ENCODE measurements at regions not wholly inside any gene's neighbourhood (a gene's known extent, or its start where the extent isn't known, plus 50 kb on each side); places are given as distances from the start of the nearest gene placed in this dataset.

DNA sequence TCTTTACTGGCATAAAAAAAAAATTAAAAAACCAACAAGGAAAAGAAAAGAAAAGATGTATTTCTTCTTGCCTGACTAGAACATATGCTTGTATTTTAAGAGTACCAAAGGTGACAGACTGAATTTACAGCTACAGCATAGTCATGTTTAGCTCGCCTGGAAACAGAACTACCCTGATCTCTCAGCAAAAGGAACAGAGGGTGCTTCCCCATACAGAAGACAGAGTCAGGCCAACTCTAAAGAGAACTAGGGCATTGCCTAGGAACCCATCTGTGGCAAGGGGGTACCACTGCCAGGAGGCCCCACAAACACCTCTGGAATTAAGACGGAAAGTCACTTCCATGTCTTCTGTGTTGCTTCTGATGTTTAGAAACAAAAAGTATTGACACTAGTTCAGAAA lies 252.1 kb upstream of the STARD13 start:
- Mint-ChIP-seq H3K27ac (no peak overlapping the region), H3K36me3 (peaks cover 9% of the 10 kb centered on the region), H3K4me1 (peaks cover 15% of the 10 kb centered on the region), H3K9me3 (peaks cover 4% of the 10 kb centered on the region), H3K27me3 (no peaks in the 10 kb centered on the region), H3K4me3 (no peak overlapping the region)
- POLR2A ChIA-PET = interaction anchor here (0.7 kb wide), 1 partner anchor 281 kb away, joined by 3 read pairs; the partner anchor contains the start of gene RFC3
- ATAC-seq (ENCODE audit: low read depth) (no peak), DNase-seq (no peak)

DNA sequence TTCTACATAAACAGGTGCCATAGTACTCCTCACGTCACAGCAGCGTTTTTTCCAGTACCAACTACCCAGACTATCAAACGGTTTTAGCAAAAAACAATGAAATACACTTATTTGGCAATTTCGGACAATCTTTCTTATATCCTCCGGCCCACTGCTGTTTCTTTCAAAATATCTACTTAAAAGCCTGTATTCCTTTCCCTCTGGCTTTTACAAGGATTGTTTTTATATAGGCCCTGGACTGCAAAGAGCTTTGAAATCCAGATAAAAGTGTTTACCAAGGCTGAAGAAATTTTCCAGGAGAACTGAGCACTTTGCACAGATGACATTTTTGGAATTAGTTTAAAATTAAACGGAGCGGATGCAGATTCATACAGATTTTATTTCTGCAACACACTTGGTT lies 255.9 kb upstream of the STARD13 start:
- H3K4me1 Mint-ChIP-seq = peaks cover 23% of the 10 kb centered on the region
- no peak for DNase-seq
- peaks cover 4% of the 10 kb centered on the region for H3K9me3 Mint-ChIP-seq
- peak overlapping the region; percentile 85 for H3K4me3 Mint-ChIP-seq
- no peaks in the 10 kb centered on the region for H3K27me3 Mint-ChIP-seq
- peak overlapping the region; percentile 96 for H3K27ac Mint-ChIP-seq
- no peak for ATAC-seq (ENCODE audit: low read depth)
- H3K36me3 Mint-ChIP-seq = peaks cover 7% of the 10 kb centered on the region
- POLR2A ChIA-PET = interaction anchor here (1.0 kb wide), 1 partner anchor 277 kb away, joined by 3 read pairs; the partner anchor contains the start of gene RFC3

DNA sequence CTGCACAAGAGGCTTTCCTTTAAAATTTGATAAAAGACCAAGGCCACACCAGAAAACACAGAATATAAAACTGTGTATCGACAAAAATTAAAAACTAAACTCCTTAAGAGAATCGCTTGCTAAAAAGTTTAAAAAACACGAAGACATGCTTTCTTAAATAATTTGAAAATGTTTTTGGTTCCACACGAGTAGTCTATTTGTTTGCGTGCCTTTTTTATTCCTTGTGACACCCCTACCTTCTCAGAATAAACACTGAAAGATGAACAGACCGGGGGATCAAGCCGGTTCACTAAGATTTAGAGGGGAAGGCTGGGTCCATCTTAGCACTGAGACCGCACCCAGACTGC lies 256.4 kb upstream of the STARD13 start:
- Mint-ChIP-seq H3K27ac (peak overlapping the region; percentile 96), H3K27me3 (no peaks in the 10 kb centered on the region), H3K36me3 (peaks cover 7% of the 10 kb centered on the region), H3K4me1 (peaks cover 23% of the 10 kb centered on the region), H3K4me3 (peak overlapping the region; percentile 85), H3K9me3 (peaks cover 4% of the 10 kb centered on the region)
- ATAC-seq (ENCODE audit: low read depth) (no peak), DNase-seq (no peak)
- POLR2A ChIA-PET = interaction anchor here (1.0 kb wide), 1 partner anchor 276 kb away, joined by 3 read pairs; the partner anchor contains the start of gene RFC3

DNA sequence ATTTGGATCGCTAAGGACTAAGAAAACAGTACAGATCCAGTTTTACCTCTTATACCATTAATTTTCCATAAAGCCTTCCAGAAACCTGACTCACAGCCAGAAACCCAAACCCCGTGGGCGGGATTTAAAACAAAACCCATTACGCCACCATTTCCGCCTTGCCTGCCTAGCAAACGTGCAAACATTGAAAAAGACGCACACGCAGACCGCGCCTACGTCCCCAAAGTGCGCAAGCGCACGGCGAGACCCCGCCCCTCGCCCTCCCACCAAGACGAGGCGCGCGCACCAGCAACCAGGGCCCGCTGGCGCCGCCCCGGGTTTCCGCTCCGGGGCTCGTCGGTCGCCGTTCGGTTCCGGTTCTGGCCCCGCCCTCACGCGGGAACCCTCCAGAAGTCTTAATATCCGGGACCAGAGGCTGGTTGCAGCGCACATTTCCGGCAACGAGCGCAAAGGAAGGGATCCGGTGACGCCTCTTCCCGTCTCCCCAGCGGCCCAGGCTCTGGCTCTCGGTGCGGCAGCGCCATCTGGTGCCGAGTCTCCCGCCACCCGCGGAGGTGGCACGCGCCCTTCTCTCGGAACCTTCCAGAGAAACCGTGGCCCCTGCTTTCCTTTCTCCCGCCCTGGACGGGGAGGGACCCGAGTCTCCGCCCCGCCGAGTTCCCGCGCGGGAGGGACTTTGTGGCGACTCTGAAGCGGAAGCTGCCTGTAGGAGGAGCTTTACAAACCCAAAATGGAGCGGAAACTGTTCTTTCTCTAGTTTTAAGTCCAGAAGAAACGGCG lies 256.9 kb upstream of the STARD13 start:
- peak overlapping the region; percentile 85 for H3K4me3 Mint-ChIP-seq
- peak; percentile 99 for DNase-seq
- H3K27ac Mint-ChIP-seq = peak overlapping the region; percentile 96
- POLR2A ChIA-PET = interaction anchor here (0.7 to 1.9 kb wide), 8 partner anchors 46 to 1228 kb away, joined by 3 to 7 read pairs (median 4); partner anchors contain the start of genes BRCA2, KL, RFC3 and ZAR1L
- H3K9me3 Mint-ChIP-seq = peaks cover 4% of the 10 kb centered on the region
- peak; percentile 90 for ATAC-seq (ENCODE audit: low read depth)
- no peaks in the 10 kb centered on the region for H3K27me3 Mint-ChIP-seq
- H3K4me1 Mint-ChIP-seq = peaks cover 23% of the 10 kb centered on the region
- peaks cover 7% of the 10 kb centered on the region for H3K36me3 Mint-ChIP-seq

DNA sequence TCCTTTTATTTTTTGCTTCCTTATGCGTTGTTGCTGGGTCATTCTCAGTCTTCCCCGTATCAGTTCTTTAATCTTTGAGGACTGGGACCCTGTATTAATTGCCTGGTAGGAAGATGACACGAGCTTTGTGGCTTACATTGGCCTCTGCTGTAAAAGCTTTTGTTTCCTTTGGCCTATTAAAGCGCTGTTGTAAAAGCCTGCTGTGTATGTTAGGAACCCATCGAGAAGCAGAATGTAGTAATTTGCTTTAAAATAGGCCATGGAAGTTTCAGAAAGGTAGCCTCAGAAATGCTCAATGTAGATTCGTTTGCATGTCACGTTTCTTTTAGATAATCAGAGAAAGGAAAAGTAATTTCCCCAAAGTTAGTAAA lies 257.5 kb upstream of the STARD13 start:
- POLR2A ChIA-PET = interaction anchor here (0.6 to 1.9 kb wide), 10 partner anchors 12 to 1228 kb away, joined by 3 to 7 read pairs (median 3); partner anchors contain the start of genes BRCA2, KL, RFC3 and ZAR1L
- peak; percentile 4 for ATAC-seq (ENCODE audit: low read depth)
- H3K4me3 Mint-ChIP-seq = peak overlapping the region; percentile 85
- H3K9me3 Mint-ChIP-seq = peaks cover 4% of the 10 kb centered on the region
- H3K4me1 Mint-ChIP-seq = peaks cover 20% of the 10 kb centered on the region
- H3K27me3 Mint-ChIP-seq = no peaks in the 10 kb centered on the region
- H3K27ac Mint-ChIP-seq = peak overlapping the region; percentile 96
- H3K36me3 Mint-ChIP-seq = peaks cover 7% of the 10 kb centered on the region
- DNase-seq = no peak

DNA sequence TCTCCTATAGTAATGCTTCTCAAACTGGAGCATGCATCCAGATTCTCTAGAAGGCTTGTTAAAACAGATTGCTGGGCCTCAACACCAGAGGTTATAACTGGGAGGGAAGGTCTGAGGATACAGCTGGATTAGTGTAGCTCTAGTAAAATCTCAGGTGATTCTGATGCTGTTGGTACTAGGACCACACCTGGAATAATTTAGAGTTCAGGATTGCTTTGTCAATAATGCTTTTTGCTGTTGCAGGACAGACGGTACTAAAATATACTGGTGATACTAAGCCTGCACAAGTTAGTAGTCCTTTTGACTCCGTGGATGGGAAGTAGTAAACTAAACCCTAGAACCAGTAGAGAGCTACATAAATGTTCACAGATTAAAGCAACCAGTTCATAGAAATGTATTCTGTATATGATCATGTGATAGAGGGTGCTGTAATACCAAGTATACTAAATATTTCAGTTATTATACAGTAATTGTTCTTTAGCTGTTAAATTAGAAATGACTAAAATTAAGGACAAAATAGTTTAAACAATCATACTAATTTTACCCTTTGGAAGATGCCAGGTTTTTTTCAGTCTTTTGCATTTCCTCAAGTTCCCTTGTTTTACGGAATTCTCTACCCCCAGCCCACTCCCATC lies 258.2 kb upstream of the STARD13 start:
- Mint-ChIP-seq H3K4me3 (peak overlapping the region; percentile 85), H3K4me1 (peaks cover 20% of the 10 kb centered on the region), H3K9me3 (peaks cover 4% of the 10 kb centered on the region), H3K27me3 (no peaks in the 10 kb centered on the region), H3K27ac (peak overlapping the region; percentile 96), H3K36me3 (peaks cover 7% of the 10 kb centered on the region)
- POLR2A ChIA-PET = interaction anchor here (0.6 to 1.9 kb wide), 10 partner anchors 12 to 1229 kb away, joined by 3 to 8 read pairs (median 4); partner anchors contain the start of genes BRCA2, KL, RFC3 and ZAR1L
- no peak for DNase-seq
- no peak for ATAC-seq (ENCODE audit: low read depth)

DNA sequence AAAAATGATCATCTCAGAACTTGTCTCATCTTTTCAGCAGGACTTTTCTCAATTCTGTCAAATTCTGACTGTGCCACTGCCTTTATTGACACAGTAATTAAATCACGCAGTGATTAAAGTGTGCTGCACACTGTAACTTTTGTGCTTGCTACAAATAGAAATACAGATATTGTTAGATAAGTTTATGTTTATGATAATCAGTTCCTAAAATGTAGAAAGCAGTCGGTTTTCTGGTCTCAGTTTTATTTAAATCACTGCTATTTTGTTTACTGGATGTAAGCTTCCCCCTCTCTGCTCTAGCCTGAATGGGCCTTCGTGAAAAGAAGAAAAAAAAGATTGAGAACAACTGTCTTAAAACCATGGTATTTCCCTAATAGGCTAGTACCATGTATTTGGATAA lies 258.8 kb upstream of the STARD13 start:
- ATAC-seq (ENCODE audit: low read depth) (no peak), DNase-seq (no peak)
- peaks cover 4% of the 10 kb centered on the region for H3K9me3 Mint-ChIP-seq
- H3K27ac Mint-ChIP-seq = peak overlapping the region; percentile 96
- H3K4me1 Mint-ChIP-seq = peaks cover 20% of the 10 kb centered on the region
- peak overlapping the region; percentile 85 for H3K4me3 Mint-ChIP-seq
- no peaks in the 10 kb centered on the region for H3K27me3 Mint-ChIP-seq
- H3K36me3 Mint-ChIP-seq = peaks cover 7% of the 10 kb centered on the region
- POLR2A ChIA-PET = interaction anchor here (0.6 to 1.9 kb wide), 4 partner anchors 169 to 1229 kb away, joined by 4 to 8 read pairs (median 6); partner anchors contain the start of genes BRCA2 and ZAR1L

DNA sequence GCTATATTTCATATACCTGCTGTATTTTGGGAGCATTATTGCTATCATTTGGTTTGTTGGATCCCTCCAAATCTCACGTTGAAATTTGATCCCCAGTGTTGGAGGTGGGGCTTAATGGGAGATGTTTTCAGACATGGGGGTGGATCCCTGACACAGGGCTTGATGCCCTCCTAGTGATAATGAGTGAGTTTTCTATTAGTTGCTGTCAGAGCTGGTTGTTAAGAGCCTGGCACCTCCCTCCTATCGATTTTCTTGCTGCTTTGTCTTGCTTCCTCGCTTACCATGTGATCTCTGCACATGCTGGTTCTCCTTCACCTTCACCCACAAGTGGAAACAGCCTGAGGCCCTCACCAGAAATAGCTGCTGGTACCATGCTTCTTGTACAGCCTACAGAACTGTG lies 259.9 kb upstream of the STARD13 start:
- Mint-ChIP-seq H3K4me1 (peaks cover 18% of the 10 kb centered on the region), H3K27ac (no peak overlapping the region), H3K4me3 (no peak overlapping the region), H3K36me3 (peaks cover 5% of the 10 kb centered on the region), H3K9me3 (peaks cover 3% of the 10 kb centered on the region), H3K27me3 (no peaks in the 10 kb centered on the region)
- ATAC-seq (ENCODE audit: low read depth) (no peak), DNase-seq (no peak)
- POLR2A ChIA-PET = no interaction called here

DNA sequence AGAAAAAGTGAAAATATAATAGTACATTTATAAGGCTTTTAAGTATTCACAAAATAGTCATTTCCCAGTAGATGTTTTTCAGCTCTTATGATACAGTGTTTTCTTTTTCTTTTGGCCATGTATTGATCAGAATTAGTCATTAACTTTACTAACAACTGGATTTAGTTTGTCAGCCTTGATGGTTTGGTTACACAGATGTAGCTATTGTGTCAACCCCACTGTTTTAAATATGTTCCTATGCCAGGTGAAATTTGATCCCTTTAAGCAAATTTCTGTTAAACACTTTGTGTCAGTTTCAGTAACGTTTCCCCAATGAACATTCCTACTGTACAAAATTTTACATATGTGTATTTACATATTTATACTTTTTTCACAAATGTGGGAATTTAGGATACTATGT lies 261.5 kb upstream of the STARD13 start:
- POLR2A ChIA-PET = no interaction called here
- H3K36me3 Mint-ChIP-seq = peaks cover 5% of the 10 kb centered on the region
- H3K27ac Mint-ChIP-seq = no peak overlapping the region
- peaks cover 6% of the 10 kb centered on the region for H3K9me3 Mint-ChIP-seq
- DNase-seq (no peak), ATAC-seq (ENCODE audit: low read depth) (no peak)
- peaks cover 8% of the 10 kb centered on the region for H3K4me1 Mint-ChIP-seq
- H3K4me3 Mint-ChIP-seq = no peak overlapping the region
- H3K27me3 Mint-ChIP-seq = no peaks in the 10 kb centered on the region

DNA sequence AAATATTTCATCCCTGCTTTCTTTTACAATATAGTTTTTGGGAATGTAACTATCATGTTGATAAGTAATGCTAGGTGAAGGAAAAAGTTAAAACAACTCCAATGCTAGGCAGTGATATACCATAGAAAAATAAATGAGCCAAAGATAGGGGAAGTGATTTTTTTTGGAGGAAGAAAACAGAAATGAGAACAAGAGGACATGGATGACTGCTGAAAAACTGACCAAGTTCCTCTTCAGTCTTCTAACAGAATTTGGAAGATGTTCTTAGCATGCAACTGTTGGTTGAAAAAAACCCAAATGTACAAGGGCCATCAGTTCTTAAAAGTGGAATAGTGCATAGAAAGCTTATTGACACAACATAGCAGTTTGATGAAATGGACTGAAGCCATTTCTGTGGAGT lies 262.5 kb upstream of the STARD13 start:
- H3K27me3 Mint-ChIP-seq = peaks cover 2% of the 10 kb centered on the region

DNA sequence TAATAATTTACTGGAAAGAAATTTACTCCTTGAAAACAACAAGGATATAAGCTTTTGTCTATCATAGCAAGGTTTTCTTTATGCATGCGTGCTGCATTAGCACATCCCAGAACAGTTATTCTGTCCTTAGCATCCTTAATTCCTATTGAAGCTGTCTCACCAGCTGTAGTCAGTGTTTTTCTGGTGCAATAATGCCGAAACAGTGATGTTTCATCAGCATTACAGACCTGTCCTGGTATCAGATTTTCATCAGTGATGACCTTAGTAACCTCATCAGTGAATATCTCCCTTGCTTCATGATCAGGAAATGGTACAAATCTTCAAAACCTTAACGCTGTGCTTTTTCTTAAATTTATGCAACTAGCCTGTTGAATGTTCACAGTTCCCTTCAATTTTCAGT lies 264.7 kb upstream of the STARD13 start:
- H3K4me1 Mint-ChIP-seq = peaks cover 2% of the 10 kb centered on the region
- peaks cover 5% of the 10 kb centered on the region for H3K36me3 Mint-ChIP-seq
- H3K27ac Mint-ChIP-seq = no peak overlapping the region
- DNase-seq (no peak), ATAC-seq (ENCODE audit: low read depth) (no peak)
- H3K4me3 Mint-ChIP-seq = no peak overlapping the region
- POLR2A ChIA-PET = no interaction called here
- H3K9me3 Mint-ChIP-seq = peaks cover 6% of the 10 kb centered on the region
- H3K27me3 Mint-ChIP-seq = peaks cover 2% of the 10 kb centered on the region

More for the DNA sequence above, 262.5 kb upstream of the STARD13 start:
- Mint-ChIP-seq H3K4me1 (peaks cover 8% of the 10 kb centered on the region), H3K36me3 (peaks cover 5% of the 10 kb centered on the region), H3K27ac (no peak overlapping the region), H3K4me3 (no peak overlapping the region), H3K9me3 (peaks cover 6% of the 10 kb centered on the region)
- DNase-seq (no peak), ATAC-seq (ENCODE audit: low read depth) (no peak)
- POLR2A ChIA-PET = no interaction called here

DNA sequence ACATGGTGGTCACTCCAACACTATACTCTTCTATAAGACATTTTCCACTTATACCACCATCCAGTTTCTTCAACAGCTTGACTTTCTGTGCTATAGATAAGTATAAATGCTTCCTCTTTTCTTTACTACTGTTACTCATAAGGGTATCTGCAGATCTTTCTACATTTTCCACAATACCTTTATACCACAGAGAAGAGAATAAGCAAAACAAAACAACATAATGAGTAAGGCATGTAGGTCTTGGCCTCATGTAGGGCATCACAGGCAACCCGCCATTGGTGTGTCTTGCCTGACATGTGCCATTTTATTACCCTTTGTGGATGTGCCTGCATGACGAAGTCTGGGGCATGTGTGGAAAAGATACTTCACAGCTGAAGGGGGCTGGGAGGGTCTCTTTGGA lies 265.3 kb upstream of the STARD13 start:
- ATAC-seq (ENCODE audit: low read depth) (no peak), DNase-seq (no peak)
- Mint-ChIP-seq H3K36me3 (peaks cover 5% of the 10 kb centered on the region), H3K4me3 (no peak overlapping the region), H3K27me3 (peaks cover 5% of the 10 kb centered on the region), H3K27ac (no peak overlapping the region), H3K9me3 (peaks cover 6% of the 10 kb centered on the region), H3K4me1 (no peaks in the 10 kb centered on the region)
- POLR2A ChIA-PET = no interaction called here

DNA sequence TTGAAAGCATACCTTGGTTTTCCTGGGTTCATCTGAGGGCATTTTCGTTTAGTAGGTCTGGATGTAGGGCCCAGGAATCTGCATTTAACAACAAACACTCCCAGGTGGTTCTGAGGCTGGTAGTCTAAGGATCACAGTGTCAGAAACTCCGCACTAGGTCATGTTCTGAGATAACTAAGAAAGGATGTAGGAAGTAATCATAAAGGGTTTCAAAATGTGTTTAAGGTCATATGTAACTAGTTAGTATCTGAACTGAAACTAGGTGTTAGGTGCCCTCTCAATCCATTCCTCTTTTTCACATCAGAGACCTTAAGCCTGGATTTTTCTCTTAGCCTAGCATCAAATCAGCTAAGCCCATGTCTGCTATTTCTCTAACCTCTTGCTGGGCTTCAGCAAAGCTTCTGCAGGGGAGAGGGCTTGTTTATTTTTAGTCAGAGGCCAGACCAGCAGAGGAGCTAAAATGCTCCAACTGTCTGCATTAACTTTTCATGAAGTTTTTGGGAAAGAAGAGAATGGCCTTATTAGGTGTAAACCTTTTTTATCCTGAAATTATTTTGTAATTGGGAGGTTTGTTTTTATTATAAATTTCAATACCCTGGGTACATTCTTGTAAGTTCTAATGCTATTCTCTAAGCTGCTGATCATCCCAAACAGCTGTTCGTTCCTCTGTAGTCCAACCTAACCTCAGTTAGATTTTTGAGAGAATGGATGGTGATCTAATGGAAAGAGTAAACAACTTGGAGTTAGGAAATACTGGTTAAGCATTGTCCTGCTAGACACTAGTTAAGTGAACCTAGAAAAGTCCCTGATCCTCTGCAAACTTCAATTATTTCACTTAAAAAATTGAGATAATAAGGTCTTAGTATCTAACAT lies 262.8 kb upstream of the RFC3 start:
- Mint-ChIP-seq H3K9me3 (peaks cover 6% of the 10 kb centered on the region), H3K27me3 (peaks cover 9% of the 10 kb centered on the region), H3K27ac (no peak overlapping the region), H3K36me3 (peaks cover 5% of the 10 kb centered on the region), H3K4me3 (no peak overlapping the region), H3K4me1 (no peaks in the 10 kb centered on the region)
- ATAC-seq (ENCODE audit: low read depth) (no peak), DNase-seq (no peak)
- POLR2A ChIA-PET = interaction anchor here (0.6 to 1.1 kb wide), 2 partner anchors 12 to 662 kb away, joined by 3 read pairs; no protein-coding TSS in a partner anchor
